Retinal pigment epithelial cell (primary cell): ENCODE measurements at regions not wholly inside any gene's neighbourhood (a gene's known extent, or its start where the extent isn't known, plus 50 kb on each side); places are given as distances from the start of the nearest gene placed in this dataset.

Experiments used
- DNase-seq: peaks from one replicate; pipeline ENCODE4 v3.0.0-alpha.2; 2010; ENCODE audit warnings: low read depth
- H3K4me3 ChIP-seq: 2 replicates; pipeline ENCODE4 v1.5.1; 2011; ENCODE audit warnings: mild to moderate bottlenecking, low read length, control low read depth, moderate library complexity
- TF ChIP-seq, protein P1 (sequence below): conservative IDR thresholded peaks from 2 replicates; pipeline ENCODE4 v1.5.1; 2011; ENCODE audit warnings: low read depth, low read length, control low read depth, inconsistent platforms

DNA sequence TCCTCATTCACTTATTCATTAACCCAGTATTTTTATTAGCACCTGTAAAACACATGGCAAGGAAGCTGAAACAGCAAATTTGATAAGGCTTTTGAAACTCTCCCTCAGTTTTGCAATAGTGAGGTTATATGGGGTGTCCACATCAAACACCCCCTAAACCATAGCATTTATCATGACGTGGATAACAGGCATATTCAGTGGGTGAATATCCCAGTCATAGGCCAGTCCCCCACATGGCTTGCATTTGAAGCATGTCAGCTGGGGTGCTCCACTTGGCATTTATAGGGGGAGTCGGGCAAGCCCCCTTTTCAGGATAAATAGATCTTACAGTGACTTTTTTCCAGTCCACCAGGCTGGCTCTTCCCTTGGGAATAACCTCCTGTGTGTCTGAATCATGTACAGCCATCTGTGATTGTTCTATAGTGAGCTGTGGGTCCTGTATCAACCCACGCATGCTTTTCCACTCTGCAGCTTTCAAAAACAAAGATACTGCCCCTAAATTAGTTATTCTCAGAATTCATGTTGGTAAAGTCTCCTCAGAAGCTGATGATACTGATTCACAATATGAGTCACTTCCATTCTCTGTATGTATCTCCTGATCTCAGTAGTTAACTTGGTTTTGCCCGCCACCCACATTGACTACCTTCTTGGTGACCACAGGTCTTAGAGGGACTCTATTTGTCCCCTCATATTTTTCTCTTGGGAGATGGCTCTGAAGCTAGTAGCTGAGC lies 84.4 kb upstream of the SPIN1 start:
- H3K4me3 ChIP-seq = no peak overlapping the region
- TF ChIP-seq, protein P1, sequence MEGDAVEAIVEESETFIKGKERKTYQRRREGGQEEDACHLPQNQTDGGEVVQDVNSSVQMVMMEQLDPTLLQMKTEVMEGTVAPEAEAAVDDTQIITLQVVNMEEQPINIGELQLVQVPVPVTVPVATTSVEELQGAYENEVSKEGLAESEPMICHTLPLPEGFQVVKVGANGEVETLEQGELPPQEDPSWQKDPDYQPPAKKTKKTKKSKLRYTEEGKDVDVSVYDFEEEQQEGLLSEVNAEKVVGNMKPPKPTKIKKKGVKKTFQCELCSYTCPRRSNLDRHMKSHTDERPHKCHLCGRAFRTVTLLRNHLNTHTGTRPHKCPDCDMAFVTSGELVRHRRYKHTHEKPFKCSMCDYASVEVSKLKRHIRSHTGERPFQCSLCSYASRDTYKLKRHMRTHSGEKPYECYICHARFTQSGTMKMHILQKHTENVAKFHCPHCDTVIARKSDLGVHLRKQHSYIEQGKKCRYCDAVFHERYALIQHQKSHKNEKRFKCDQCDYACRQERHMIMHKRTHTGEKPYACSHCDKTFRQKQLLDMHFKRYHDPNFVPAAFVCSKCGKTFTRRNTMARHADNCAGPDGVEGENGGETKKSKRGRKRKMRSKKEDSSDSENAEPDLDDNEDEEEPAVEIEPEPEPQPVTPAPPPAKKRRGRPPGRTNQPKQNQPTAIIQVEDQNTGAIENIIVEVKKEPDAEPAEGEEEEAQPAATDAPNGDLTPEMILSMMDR = no peak
- DNase-seq = no peak

DNA sequence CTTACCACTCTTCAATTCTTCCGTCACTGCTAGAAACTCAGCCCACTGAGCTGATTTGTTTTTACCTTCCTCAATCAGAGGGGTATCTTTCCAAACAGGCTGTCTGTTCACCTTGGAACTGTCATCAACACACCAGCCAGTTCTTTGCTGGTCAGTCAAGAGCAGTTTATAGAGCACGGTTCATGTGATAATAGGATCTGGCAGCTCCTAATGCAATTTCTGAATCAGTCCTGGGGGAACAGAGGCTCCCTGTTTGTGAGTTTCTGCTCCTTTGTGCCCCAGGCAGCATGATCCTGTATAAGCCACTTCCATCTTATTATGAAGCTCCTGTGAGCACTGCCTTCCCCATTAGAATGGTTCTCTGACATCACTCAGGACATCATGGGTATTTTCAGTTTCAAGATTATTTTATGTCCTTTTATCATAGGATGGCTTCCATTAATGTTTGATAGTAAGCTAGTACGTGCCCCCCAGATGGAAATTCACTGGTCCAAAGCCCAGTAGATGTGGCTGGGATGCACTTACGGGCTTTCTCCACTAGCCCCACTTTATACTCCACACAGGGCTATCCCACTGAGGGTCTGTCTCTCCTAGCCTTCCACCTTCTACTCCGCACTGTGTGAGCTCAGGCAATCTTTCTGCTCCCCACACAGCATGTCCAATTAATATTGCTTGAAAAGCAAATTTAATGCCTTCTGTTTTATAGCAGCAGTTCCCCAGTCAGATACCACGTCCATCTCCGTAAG lies 85.5 kb upstream of the SPIN1 start:
- TF ChIP-seq, protein P1 = no peak
- H3K4me3 ChIP-seq = no peak overlapping the region
- DNase-seq = no peak

DNA sequence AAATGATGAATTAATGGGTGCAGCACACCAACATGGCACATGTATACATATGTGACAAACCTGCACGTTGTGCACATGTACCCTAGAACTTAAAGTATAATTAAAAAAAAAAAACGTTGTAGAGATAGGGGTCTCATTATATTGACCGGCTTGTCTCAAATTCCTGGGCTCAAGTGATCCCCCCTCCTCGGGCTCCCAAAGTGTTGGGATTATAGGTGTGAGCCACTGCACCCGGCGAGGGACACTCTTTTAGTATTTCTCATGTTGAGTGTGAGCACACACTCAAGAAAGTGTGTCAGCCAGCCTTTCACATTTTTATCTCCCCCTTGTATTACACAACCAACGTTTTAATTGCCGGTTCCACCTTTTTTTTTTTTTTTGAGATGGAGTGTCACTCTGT lies 87.7 kb upstream of the SPIN1 start:
- DNase-seq = no peak
- no peak overlapping the region for H3K4me3 ChIP-seq
- TF ChIP-seq, protein P1 = no peak

DNA sequence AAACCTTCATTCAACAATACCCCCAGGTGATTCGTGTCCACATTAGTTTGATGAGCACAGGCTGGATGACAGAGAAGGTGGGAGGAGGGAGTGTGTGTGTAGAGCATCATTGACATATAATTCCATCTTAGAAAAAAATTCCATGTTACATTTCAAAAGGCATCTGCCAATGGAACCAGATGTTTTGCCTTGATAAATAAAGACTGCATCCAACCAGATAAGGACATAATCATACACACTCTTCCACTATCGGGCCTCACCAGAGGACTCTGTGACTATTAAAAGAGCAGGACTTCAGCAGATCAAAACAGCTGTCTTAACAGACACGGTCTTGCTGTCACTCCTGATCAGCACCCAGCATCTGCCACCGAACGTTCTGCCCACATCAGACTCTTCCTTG lies 96.4 kb upstream of the SPIN1 start:
- TF ChIP-seq, protein P1 = no peak
- DNase-seq = no peak
- no peak overlapping the region for H3K4me3 ChIP-seq

DNA sequence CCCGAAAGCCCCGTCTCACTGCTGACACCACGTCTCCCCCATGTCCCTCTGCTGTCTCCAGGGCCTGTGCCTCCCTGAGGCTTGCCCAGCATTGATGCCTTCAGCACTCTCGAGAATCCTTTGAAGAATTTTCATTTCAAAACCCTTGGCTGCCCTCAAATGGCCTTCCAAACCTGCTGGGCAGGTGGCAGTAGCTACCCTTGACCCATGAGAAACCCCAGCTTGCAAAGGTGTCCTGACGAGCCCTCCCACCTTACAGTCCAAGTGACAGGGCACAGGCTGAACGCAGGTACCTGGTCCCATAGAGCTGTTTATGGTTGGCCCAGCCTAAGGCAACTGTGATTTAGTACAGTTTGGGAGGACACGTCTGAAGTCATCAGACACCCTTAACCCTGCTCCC lies 97.2 kb upstream of the SPIN1 start:
- DNase-seq = no peak
- no peak overlapping the region for H3K4me3 ChIP-seq
- TF ChIP-seq, protein P1 = no peak

DNA sequence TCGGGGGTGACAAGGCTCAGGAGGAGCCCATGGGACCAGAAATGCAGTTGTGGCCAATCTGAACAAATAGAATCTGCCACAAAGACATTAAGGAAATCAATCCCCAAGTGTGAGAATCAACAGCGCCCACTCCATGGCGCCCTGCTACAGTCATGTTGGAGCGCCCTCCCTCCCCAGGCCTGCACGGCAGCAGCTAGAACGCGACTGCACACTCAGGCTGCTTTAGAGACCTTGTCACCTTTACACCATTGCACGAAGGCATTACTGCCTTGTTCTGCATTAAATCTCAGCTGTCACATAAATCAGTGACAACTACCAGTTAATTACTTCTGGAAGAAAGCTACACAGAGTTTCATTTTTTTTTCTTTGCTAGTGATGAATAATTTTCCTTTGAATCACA lies 98.7 kb upstream of the SPIN1 start:
- DNase-seq = no peak
- H3K4me3 ChIP-seq = no peak overlapping the region
- TF ChIP-seq, protein P1 = no peak

DNA sequence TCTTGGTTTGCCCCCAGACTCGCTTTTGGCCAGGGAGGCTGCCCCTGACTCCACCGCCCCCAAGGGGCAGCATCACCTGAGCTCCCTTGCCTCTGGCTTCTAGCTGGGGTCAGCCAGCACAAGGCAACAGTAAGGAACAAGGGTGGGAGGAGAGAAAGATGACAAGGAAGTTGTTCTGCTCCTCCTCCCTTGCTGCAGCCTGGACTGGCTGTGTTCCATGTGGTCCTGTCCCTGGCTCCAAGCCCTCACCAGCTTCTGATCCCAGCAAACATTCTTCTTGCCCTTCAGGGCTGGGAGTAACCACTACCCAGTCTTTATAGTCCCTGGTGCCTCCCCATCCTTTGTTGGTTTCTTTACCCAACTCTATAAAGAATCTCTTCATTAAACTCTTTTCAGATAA lies 100.3 kb upstream of the SPIN1 start:
- H3K4me3 ChIP-seq = no peak overlapping the region
- no peak for DNase-seq
- TF ChIP-seq, protein P1 = no peak
